MM.1S (cell line): ENCODE measurements at regions not wholly inside any gene's neighbourhood (a gene's known extent, or its start where the extent isn't known, plus 50 kb on each side); places are given as distances from the start of the nearest gene placed in this dataset.
"Not testable (repeated sequence)": the region's sequence is repeated elsewhere in the genome, so short reads cannot be mapped to it uniquely, and the experiment has no call there.

Source experiments
- EZH2 ChIP-seq: fragments of 300-600 bp; sonication (generic); optimal IDR thresholded peaks from 2 replicates; pipeline ENCODE3; 2017; ENCODE audit warnings: low read depth, mild to moderate bottlenecking, antibody characterized with exemption, low read length, mixed read lengths
- EZH2phosphoT487 ChIP-seq: fragments of 300-600 bp; sonication (generic); IDR thresholded peaks from 2 replicates; pipeline ENCODE4 v1.6.1; 2018; ENCODE audit warnings: antibody characterized with exemption, low read length
- TF ChIP-seq, protein P1 (sequence below): fragments of 300-600 bp; sonication (generic); IDR thresholded peaks from 2 replicates; pipeline ENCODE4 v1.5.1; 2016; ENCODE audit warnings: antibody characterized with exemption, low read length, mixed read lengths

DNA sequence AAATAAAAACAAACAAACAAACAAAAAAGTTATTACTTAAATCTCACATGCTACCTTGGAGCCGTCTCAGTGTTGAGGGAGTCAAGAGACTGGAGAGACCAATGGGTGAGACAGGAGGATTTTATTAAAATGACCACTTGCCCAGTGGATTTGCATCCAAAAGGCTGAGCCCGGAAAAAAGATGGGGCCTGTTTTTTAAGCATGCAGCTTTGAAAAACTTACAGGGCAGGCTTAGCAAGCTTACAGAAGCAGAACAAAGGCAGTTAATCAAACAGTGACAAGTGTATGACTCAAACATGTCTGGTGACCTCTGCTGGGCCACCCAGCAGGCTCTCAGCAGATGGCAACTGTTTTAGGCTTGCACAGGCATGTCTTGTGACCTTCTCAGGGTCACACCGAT, 82.5 kb downstream of the POTEH start:
- TF ChIP-seq, protein P1, sequence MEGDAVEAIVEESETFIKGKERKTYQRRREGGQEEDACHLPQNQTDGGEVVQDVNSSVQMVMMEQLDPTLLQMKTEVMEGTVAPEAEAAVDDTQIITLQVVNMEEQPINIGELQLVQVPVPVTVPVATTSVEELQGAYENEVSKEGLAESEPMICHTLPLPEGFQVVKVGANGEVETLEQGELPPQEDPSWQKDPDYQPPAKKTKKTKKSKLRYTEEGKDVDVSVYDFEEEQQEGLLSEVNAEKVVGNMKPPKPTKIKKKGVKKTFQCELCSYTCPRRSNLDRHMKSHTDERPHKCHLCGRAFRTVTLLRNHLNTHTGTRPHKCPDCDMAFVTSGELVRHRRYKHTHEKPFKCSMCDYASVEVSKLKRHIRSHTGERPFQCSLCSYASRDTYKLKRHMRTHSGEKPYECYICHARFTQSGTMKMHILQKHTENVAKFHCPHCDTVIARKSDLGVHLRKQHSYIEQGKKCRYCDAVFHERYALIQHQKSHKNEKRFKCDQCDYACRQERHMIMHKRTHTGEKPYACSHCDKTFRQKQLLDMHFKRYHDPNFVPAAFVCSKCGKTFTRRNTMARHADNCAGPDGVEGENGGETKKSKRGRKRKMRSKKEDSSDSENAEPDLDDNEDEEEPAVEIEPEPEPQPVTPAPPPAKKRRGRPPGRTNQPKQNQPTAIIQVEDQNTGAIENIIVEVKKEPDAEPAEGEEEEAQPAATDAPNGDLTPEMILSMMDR, result not testable (repeated sequence)
- TF ChIP-seq EZH2, EZH2phosphoT487: not testable (repeated sequence)
